Prostate gland (tissue), 2 donors: ENCODE measurements at regions not wholly inside any gene's neighbourhood (a gene's known extent, or its start where the extent isn't known, plus 50 kb on each side); places are given as distances from the start of the nearest gene placed in this dataset.

Source experiments
- POLR2A ChIP-seq: fragments of 450-650 bp; IDR thresholded peaks from one replicate; pipeline ENCODE4 v1.6.1; 2016; ENCODE audit warnings: antibody characterized with exemption, mild to moderate bottlenecking
- TF ChIP-seq, protein P1 (sequence below), 4 experiments: fragments of 200-600 bp in 2 of 4; fragments of 450-650 bp in 2 of 4; sonication (generic) in 2 of 4; IDR thresholded peaks; 1 replicate in 3 of 4; 2 replicates in 1 of 4; pipeline ENCODE4 v1.5.1; 2016 to 2019; ENCODE audit warnings: antibody characterized with exemption in 4 of 4, mild to moderate bottlenecking in 2 of 4, moderate library complexity in 2 of 4

DNA sequence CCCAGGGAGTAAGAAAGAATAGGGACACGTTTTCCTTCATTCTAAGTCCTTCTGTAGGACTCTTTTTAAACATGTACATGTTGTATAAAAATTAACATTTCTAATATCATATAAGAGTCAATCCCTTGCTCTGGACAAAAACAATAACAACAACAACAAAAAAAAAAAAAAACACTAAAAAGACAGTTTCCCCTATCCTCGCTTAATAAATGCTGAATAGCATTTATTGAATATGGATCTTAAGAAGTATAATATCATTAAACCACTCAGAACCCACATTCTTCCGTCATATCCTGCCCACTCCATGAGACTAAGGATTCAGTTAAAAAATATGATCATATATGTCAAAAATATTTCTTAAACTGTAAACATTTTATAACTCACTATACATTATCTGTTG is 145.1 kb downstream of the AQP9 start:
- TF ChIP-seq, protein P1, sequence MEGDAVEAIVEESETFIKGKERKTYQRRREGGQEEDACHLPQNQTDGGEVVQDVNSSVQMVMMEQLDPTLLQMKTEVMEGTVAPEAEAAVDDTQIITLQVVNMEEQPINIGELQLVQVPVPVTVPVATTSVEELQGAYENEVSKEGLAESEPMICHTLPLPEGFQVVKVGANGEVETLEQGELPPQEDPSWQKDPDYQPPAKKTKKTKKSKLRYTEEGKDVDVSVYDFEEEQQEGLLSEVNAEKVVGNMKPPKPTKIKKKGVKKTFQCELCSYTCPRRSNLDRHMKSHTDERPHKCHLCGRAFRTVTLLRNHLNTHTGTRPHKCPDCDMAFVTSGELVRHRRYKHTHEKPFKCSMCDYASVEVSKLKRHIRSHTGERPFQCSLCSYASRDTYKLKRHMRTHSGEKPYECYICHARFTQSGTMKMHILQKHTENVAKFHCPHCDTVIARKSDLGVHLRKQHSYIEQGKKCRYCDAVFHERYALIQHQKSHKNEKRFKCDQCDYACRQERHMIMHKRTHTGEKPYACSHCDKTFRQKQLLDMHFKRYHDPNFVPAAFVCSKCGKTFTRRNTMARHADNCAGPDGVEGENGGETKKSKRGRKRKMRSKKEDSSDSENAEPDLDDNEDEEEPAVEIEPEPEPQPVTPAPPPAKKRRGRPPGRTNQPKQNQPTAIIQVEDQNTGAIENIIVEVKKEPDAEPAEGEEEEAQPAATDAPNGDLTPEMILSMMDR (IDR thresholded peaks at IDR 0.05), result no peak
- TF ChIP-seq POLR2A, result no peak
